Activated T-cell treated with anti-CD3 and anti-CD28 coated beads, Interleukin-2, amount 50 U/mL, for 24 hours (primary cell): ENCODE measurements at regions not wholly inside any gene's neighbourhood (a gene's known extent, or its start where the extent isn't known, plus 50 kb on each side); places are given as distances from the start of the nearest gene placed in this dataset.

Source experiments
- DNase-seq: peaks from one replicate; pipeline ENCODE4 v3.0.0-alpha.2; 2020
- H3K27ac Mint-ChIP-seq: 2 replicates; pipeline ENCODE4 v1.8.0; 2020; ENCODE audit warnings: mild to moderate bottlenecking, mixed read lengths
- H3K27me3 Mint-ChIP-seq: 2 replicates; pipeline ENCODE4 v1.8.0; 2020; ENCODE audit warnings: mixed read lengths
- H3K36me3 Mint-ChIP-seq: 2 replicates; pipeline ENCODE4 v1.8.0; 2020; ENCODE audit warnings: low read depth, mixed read lengths
- H3K4me1 Mint-ChIP-seq: 2 replicates; pipeline ENCODE4 v1.8.0; 2020; ENCODE audit warnings: low read depth, mixed read lengths
- H3K4me3 Mint-ChIP-seq: 2 replicates; pipeline ENCODE4 v1.8.0; 2020; ENCODE audit warnings: mild to moderate bottlenecking, moderate library complexity, mixed read lengths
- H3K9me3 Mint-ChIP-seq: 2 replicates; pipeline ENCODE4 v1.8.0; 2020; ENCODE audit warnings: mixed read lengths

GRCh38 chr11:122327528-122327927, 211.5 kb upstream of the BLID start:
- H3K4me3 Mint-ChIP-seq = no peak overlapping the region
- no peaks in the 10 kb centered on the region for H3K36me3 Mint-ChIP-seq
- H3K27me3 Mint-ChIP-seq = no peaks in the 10 kb centered on the region
- DNase-seq = no peak
- H3K4me1 Mint-ChIP-seq = no peaks in the 10 kb centered on the region
- no peaks in the 10 kb centered on the region for H3K9me3 Mint-ChIP-seq
- no peak overlapping the region for H3K27ac Mint-ChIP-seq

GRCh38 chr11:122323754-122324421, 207.9 kb upstream of the BLID start:
- Mint-ChIP-seq H3K27me3 (no peaks in the 10 kb centered on the region), H3K27ac (no peak overlapping the region), H3K36me3 (no peaks in the 10 kb centered on the region), H3K4me1 (no peaks in the 10 kb centered on the region), H3K4me3 (no peak overlapping the region), H3K9me3 (no peaks in the 10 kb centered on the region)
- DNase-seq = no peak

GRCh38 chr11:122322329-122322728, 206.3 kb upstream of the BLID start:
- Mint-ChIP-seq H3K27ac (no peak overlapping the region), H3K4me3 (no peak overlapping the region)

GRCh38 chr11:122320671-122321070, 204.7 kb upstream of the BLID start:
- no peaks in the 10 kb centered on the region for H3K27me3 Mint-ChIP-seq
- H3K36me3 Mint-ChIP-seq = no peaks in the 10 kb centered on the region

More at GRCh38 chr11:122322329-122322728, 206.3 kb upstream of the BLID start:
- DNase-seq = no peak
- Mint-ChIP-seq H3K27me3 (no peaks in the 10 kb centered on the region), H3K9me3 (no peaks in the 10 kb centered on the region), H3K36me3 (no peaks in the 10 kb centered on the region), H3K4me1 (no peaks in the 10 kb centered on the region)

GRCh38 chr11:122319691-122320620, 203.9 kb upstream of the BLID start:
- no peaks in the 10 kb centered on the region for H3K27me3 Mint-ChIP-seq
- no peak for DNase-seq

More at GRCh38 chr11:122320671-122321070, 204.7 kb upstream of the BLID start:
- H3K4me1 Mint-ChIP-seq = no peaks in the 10 kb centered on the region
- H3K27ac Mint-ChIP-seq = no peak overlapping the region
- no peaks in the 10 kb centered on the region for H3K9me3 Mint-ChIP-seq
- DNase-seq = no peak
- no peak overlapping the region for H3K4me3 Mint-ChIP-seq

GRCh38 chr11:122319085-122319484, 203.1 kb upstream of the BLID start:
- no peaks in the 10 kb centered on the region for H3K4me1 Mint-ChIP-seq
- H3K9me3 Mint-ChIP-seq = no peaks in the 10 kb centered on the region
- no peaks in the 10 kb centered on the region for H3K36me3 Mint-ChIP-seq
- H3K27me3 Mint-ChIP-seq = no peaks in the 10 kb centered on the region
- no peak overlapping the region for H3K27ac Mint-ChIP-seq
- no peak overlapping the region for H3K4me3 Mint-ChIP-seq
- DNase-seq = no peak

More at GRCh38 chr11:122319691-122320620, 203.9 kb upstream of the BLID start:
- no peak overlapping the region for H3K27ac Mint-ChIP-seq
- H3K36me3 Mint-ChIP-seq = no peaks in the 10 kb centered on the region
- no peaks in the 10 kb centered on the region for H3K9me3 Mint-ChIP-seq
- H3K4me1 Mint-ChIP-seq = no peaks in the 10 kb centered on the region
- no peak overlapping the region for H3K4me3 Mint-ChIP-seq

- DNase-seq = no peak
- no peaks in the 10 kb centered on the region for H3K36me3 Mint-ChIP-seq
- H3K27me3 Mint-ChIP-seq = no peaks in the 10 kb centered on the region
- no peaks in the 10 kb centered on the region for H3K9me3 Mint-ChIP-seq
- H3K27ac Mint-ChIP-seq = no peak overlapping the region
- no peak overlapping the region for H3K4me3 Mint-ChIP-seq
- no peaks in the 10 kb centered on the region for H3K4me1 Mint-ChIP-seq
Measured at GRCh38 chr11:122317305-122317704, 201.3 kb upstream of the BLID start.

GRCh38 chr11:122313581-122313980, 197.6 kb upstream of the BLID start:
- H3K4me3 Mint-ChIP-seq = no peak overlapping the region
- no peaks in the 10 kb centered on the region for H3K4me1 Mint-ChIP-seq
- H3K27me3 Mint-ChIP-seq = no peaks in the 10 kb centered on the region
- no peak overlapping the region for H3K27ac Mint-ChIP-seq
- H3K36me3 Mint-ChIP-seq = no peaks in the 10 kb centered on the region
- no peak for DNase-seq
- H3K9me3 Mint-ChIP-seq = no peaks in the 10 kb centered on the region

- H3K27me3 Mint-ChIP-seq = no peaks in the 10 kb centered on the region
- H3K36me3 Mint-ChIP-seq = no peaks in the 10 kb centered on the region
- H3K9me3 Mint-ChIP-seq = no peaks in the 10 kb centered on the region
- H3K4me1 Mint-ChIP-seq = no peaks in the 10 kb centered on the region
- no peak overlapping the region for H3K4me3 Mint-ChIP-seq
- no peak for DNase-seq
- H3K27ac Mint-ChIP-seq = no peak overlapping the region
Measured at GRCh38 chr11:122311216-122311755, 195.3 kb upstream of the BLID start.

GRCh38 chr11:122310766-122311165, 194.8 kb upstream of the BLID start:
- Mint-ChIP-seq H3K4me3 (no peak overlapping the region), H3K27ac (no peak overlapping the region), H3K27me3 (no peaks in the 10 kb centered on the region), H3K4me1 (no peaks in the 10 kb centered on the region), H3K36me3 (no peaks in the 10 kb centered on the region), H3K9me3 (no peaks in the 10 kb centered on the region)
- DNase-seq = no peak

GRCh38 chr11:122309262-122309925, 193.4 kb upstream of the BLID start:
- no peak for DNase-seq
- Mint-ChIP-seq H3K4me3 (no peak overlapping the region), H3K27me3 (no peaks in the 10 kb centered on the region), H3K9me3 (no peaks in the 10 kb centered on the region), H3K27ac (no peak overlapping the region), H3K36me3 (no peaks in the 10 kb centered on the region), H3K4me1 (no peaks in the 10 kb centered on the region)

GRCh38 chr11:122308226-122308625, 192.2 kb upstream of the BLID start:
- Mint-ChIP-seq H3K36me3 (no peaks in the 10 kb centered on the region), H3K27me3 (no peaks in the 10 kb centered on the region), H3K9me3 (no peaks in the 10 kb centered on the region), H3K27ac (no peak overlapping the region), H3K4me3 (no peak overlapping the region), H3K4me1 (no peaks in the 10 kb centered on the region)
- DNase-seq = no peak

- DNase-seq = no peak
- Mint-ChIP-seq H3K4me1 (no peaks in the 10 kb centered on the region), H3K27me3 (no peaks in the 10 kb centered on the region), H3K4me3 (no peak overlapping the region), H3K36me3 (no peaks in the 10 kb centered on the region), H3K27ac (no peak overlapping the region), H3K9me3 (no peaks in the 10 kb centered on the region)
Measured at GRCh38 chr11:122307476-122308035, 191.5 kb upstream of the BLID start.

- DNase-seq = no peak
- Mint-ChIP-seq H3K27me3 (no peaks in the 10 kb centered on the region), H3K4me3 (no peak overlapping the region), H3K36me3 (no peaks in the 10 kb centered on the region), H3K4me1 (no peaks in the 10 kb centered on the region), H3K9me3 (no peaks in the 10 kb centered on the region), H3K27ac (no peak overlapping the region)
Measured at GRCh38 chr11:122306831-122307391, 190.9 kb upstream of the BLID start.
